Calu3 (cell line): ENCODE measurements at regions not wholly inside any gene's neighbourhood (a gene's known extent, or its start where the extent isn't known, plus 50 kb on each side); places are given as distances from the start of the nearest gene placed in this dataset.
"Not testable (repeated sequence)": the region's sequence is repeated elsewhere in the genome, so short reads cannot be mapped to it uniquely, and the experiment has no call there.

Experiments used
- BruUV-seq: library from RNA; stranded (reverse); fragments of 400-500 nt; replicated peaks from 2 replicates; lab custom pipeline; 2021; lab: Mats Ljungman, UMichigan
- CTCF ChIA-PET: fragments of 300-600 bp; sonication (Branson Sonifier 250); formaldehyde crosslinking; loops from one replicate; lab custom pipeline; 2022; ENCODE audit warnings: antibody characterized with exemption; lab: Charles Lee
- DNase-seq: peaks from one replicate; pipeline ENCODE4 v3.0.0; 2022
- H3K27ac Mint-ChIP-seq: one replicate; pipeline ENCODE4 v1.8.0; 2022; ENCODE audit warnings: mixed read lengths; ENCODE audit not compliant: unreplicated experiment
- H3K27me3 Mint-ChIP-seq: one replicate; pipeline ENCODE4 v1.8.0; 2022; ENCODE audit warnings: mixed read lengths; ENCODE audit not compliant: unreplicated experiment
- H3K36me3 Mint-ChIP-seq: one replicate; pipeline ENCODE4 v1.8.0; 2022; ENCODE audit warnings: mild to moderate bottlenecking, moderate library complexity, mixed read lengths; ENCODE audit not compliant: insufficient read depth, unreplicated experiment
- H3K4me1 Mint-ChIP-seq: one replicate; pipeline ENCODE4 v1.8.0; 2022; ENCODE audit warnings: mild to moderate bottlenecking, low read depth, mixed read lengths; ENCODE audit not compliant: unreplicated experiment
- H3K4me3 Mint-ChIP-seq: one replicate; pipeline ENCODE4 v1.8.0; 2022; ENCODE audit warnings: mild to moderate bottlenecking, low read depth, moderate library complexity, mixed read lengths; ENCODE audit not compliant: unreplicated experiment
- H3K9me3 Mint-ChIP-seq: one replicate; pipeline ENCODE4 v1.8.0; 2022; ENCODE audit warnings: low read depth, mixed read lengths; ENCODE audit not compliant: unreplicated experiment
- intact Hi-C: fragments of 100-400 bp; cut with micrococcal nuclease; formaldehyde crosslinking; loops from one replicate; pipeline ENCODE4 v1.10.0; 2022; ENCODE audit not compliant: unreplicated experiment
- TF ChIP-seq, protein P1 (sequence below): fragments of 200-600 bp; IDR thresholded peaks from one replicate; pipeline ENCODE4 v1.8.0; 2022; ENCODE audit warnings: antibody characterized with exemption; ENCODE audit not compliant: unreplicated experiment

DNA sequence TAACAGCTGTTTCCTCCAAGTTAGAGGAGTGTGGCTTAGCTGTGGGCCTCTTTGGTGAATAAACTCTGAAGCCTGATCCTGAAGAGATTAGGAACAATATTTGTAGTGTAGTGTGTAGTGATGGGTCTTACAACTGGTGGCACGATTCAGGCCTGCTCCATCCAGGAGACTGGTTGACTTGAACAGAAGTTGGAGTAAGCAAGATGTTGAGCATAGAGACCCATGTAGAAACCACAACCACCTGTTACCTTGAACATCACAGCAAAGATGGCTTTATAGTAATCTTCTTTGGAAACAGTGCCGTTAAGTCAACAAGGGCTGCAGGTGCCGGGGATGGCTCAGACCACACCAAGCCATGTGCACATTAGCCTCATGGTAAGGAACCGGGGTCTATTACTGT, 74.2 kb upstream of the RASGRP1 start:
- CTCF ChIA-PET = no interaction called here
- no peak overlapping the region for H3K4me3 Mint-ChIP-seq
- intact Hi-C loops = no loop called here
- no peak for DNase-seq
- no peaks in the 10 kb centered on the region for H3K36me3 Mint-ChIP-seq
- TF ChIP-seq, protein P1, sequence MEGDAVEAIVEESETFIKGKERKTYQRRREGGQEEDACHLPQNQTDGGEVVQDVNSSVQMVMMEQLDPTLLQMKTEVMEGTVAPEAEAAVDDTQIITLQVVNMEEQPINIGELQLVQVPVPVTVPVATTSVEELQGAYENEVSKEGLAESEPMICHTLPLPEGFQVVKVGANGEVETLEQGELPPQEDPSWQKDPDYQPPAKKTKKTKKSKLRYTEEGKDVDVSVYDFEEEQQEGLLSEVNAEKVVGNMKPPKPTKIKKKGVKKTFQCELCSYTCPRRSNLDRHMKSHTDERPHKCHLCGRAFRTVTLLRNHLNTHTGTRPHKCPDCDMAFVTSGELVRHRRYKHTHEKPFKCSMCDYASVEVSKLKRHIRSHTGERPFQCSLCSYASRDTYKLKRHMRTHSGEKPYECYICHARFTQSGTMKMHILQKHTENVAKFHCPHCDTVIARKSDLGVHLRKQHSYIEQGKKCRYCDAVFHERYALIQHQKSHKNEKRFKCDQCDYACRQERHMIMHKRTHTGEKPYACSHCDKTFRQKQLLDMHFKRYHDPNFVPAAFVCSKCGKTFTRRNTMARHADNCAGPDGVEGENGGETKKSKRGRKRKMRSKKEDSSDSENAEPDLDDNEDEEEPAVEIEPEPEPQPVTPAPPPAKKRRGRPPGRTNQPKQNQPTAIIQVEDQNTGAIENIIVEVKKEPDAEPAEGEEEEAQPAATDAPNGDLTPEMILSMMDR = no peak
- no peaks in the 10 kb centered on the region for H3K4me1 Mint-ChIP-seq
- H3K27me3 Mint-ChIP-seq = no peaks in the 10 kb centered on the region
- no TSS peak for BruUV-seq
- no peaks in the 10 kb centered on the region for H3K9me3 Mint-ChIP-seq
- no peak overlapping the region for H3K27ac Mint-ChIP-seq

DNA sequence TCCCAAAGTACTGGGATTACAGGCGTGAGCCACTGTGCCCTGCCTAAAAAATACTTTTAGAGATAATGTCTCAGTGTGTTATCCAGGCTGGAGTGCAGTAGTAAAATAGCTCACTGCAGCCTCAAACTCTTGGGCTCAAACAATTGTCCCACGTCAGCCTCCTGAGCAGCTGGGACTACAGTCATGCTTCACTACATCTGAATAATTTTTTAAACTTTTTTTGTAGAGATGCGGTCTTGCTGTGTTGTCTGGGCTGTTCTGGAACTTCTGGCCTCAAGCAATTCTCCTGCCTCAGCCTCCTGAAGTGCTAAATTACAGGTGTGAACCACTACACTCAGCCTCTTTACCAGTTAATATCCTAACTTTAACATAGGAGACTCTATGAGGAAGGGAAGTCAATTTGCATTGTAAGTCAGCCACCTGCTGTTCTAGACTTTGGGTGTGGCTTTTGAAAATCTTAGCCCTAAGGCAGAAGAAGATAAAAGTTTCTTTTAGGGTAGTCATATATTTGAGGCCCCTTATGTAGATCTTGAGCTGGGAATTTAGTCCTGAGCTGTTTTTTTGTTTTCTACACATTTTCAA, 78.2 kb upstream of the RASGRP1 start:
- Mint-ChIP-seq H3K27me3 (no peaks in the 10 kb centered on the region), H3K27ac (no peak overlapping the region), H3K4me1 (no peaks in the 10 kb centered on the region), H3K9me3 (no peaks in the 10 kb centered on the region), H3K36me3 (no peaks in the 10 kb centered on the region), H3K4me3 (no peak overlapping the region)
- BruUV-seq = no TSS peak
- no peak for DNase-seq
- CTCF ChIA-PET = interaction anchor here (0.6 to 0.9 kb wide), 2 partner anchors 22 to 77 kb away, joined by 3 read pairs; no protein-coding TSS in a partner anchor
- intact Hi-C loops = no loop called here
- TF ChIP-seq, protein P1 = no peak

GRCh38 chr15:38644353-38644752, 79.7 kb upstream of the RASGRP1 start:
- DNase-seq, H3K9me3 Mint-ChIP-seq, H3K27ac Mint-ChIP-seq, intact Hi-C loops, CTCF ChIA-PET, BruUV-seq, H3K36me3 Mint-ChIP-seq, H3K4me3 Mint-ChIP-seq, H3K27me3 Mint-ChIP-seq, H3K4me1 Mint-ChIP-seq: not testable (repeated sequence)

DNA sequence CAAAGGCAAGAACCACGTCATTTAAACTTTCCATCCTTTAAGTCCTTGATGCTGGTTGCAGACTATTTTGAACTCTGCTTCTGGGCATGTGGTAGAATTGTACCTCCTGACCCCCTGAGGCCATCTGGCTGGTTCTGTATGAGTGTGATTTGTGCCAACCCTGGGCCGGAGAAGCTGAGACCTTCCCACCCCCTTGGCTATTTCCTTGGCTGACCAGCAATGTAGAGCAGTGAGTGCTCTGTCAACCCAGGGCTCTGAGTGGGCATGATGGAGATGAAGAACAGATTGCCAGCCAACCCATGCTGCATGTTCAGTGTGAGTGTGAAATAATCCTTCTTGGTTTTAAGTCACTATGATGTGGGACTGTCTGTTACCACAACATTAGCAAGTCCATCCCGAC, 82.1 kb upstream of the RASGRP1 start:
- H3K4me3 Mint-ChIP-seq = no peak overlapping the region
- no TSS peak for BruUV-seq

More for the DNA sequence above, 82.1 kb upstream of the RASGRP1 start:
- H3K36me3 Mint-ChIP-seq = no peaks in the 10 kb centered on the region
- TF ChIP-seq, protein P1 = no peak
- no peaks in the 10 kb centered on the region for H3K4me1 Mint-ChIP-seq
- H3K9me3 Mint-ChIP-seq = no peaks in the 10 kb centered on the region
- CTCF ChIA-PET = interaction anchor here (2.1 to 2.3 kb wide), 2 partner anchors 83 to 206 kb away, joined by 7 to 20 read pairs; partner anchors contain the start of gene RASGRP1
- H3K27me3 Mint-ChIP-seq = no peaks in the 10 kb centered on the region
- intact Hi-C loops = loop anchor here (1.0 kb wide), 1 partner anchor 83 kb away; no protein-coding TSS in a partner anchor
- no peak overlapping the region for H3K27ac Mint-ChIP-seq
- no peak for DNase-seq
